ENCODE measurements at regions not wholly inside any gene's neighbourhood (a gene's known extent, or its start where the extent isn't known, plus 50 kb on each side); places are given as distances from the start of the nearest gene placed in this dataset.

GRCh38 chr9:82161876-82162275, 173.3 kb downstream of the SPATA31D1 start:
- no peak for DNase-seq

- no peak for DNase-seq
These were observed 175.6 kb downstream of the SPATA31D1 start for GRCh38 chr9:82164159-82164558.

GRCh38 chr9:82167296-82167695, 178.7 kb downstream of the SPATA31D1 start:
- DNase-seq: no peak

GRCh38 chr9:82168585-82168984, 180.0 kb downstream of the SPATA31D1 start:
- DNase-seq: no peak

- DNase-seq: no peak
These were observed 182.3 kb downstream of the SPATA31D1 start for GRCh38 chr9:82170866-82171265.

- DNase-seq: no peak
These were observed 182.7 kb downstream of the SPATA31D1 start for GRCh38 chr9:82171271-82171670.

- no peak for DNase-seq
These were observed 192.1 kb downstream of the SPATA31D1 start for GRCh38 chr9:82180711-82181110.

GRCh38 chr9:82183181-82183860, 194.7 kb downstream of the SPATA31D1 start:
- no peak for DNase-seq

- no peak for DNase-seq
These were observed 196.0 kb downstream of the SPATA31D1 start for GRCh38 chr9:82184524-82184923.

- DNase-seq: peak; percentile 1
These were observed 200.2 kb downstream of the SPATA31D1 start for GRCh38 chr9:82188817-82189216.

- no peak for DNase-seq
These were observed 202.7 kb downstream of the SPATA31D1 start for GRCh38 chr9:82191082-82191770.

- DNase-seq: no peak
These were observed 203.6 kb downstream of the SPATA31D1 start for GRCh38 chr9:82192211-82192610.

- no peak for DNase-seq
These were observed 208.3 kb downstream of the SPATA31D1 start for GRCh38 chr9:82196622-82197441.

- DNase-seq: no peak
These were observed 212.6 kb downstream of the SPATA31D1 start for GRCh38 chr9:82201196-82201595.

GRCh38 chr9:82202808-82203207, 214.2 kb downstream of the SPATA31D1 start:
- DNase-seq: no peak

GRCh38 chr9:82206490-82206889, 217.9 kb downstream of the SPATA31D1 start:
- DNase-seq: peak; percentile 1

GRCh38 chr9:82206946-82207345, 218.4 kb downstream of the SPATA31D1 start:
- DNase-seq: no peak

- no peak for DNase-seq
These were observed 220.3 kb downstream of the SPATA31D1 start for GRCh38 chr9:82208741-82209450.

- no peak for DNase-seq
These were observed 221.4 kb downstream of the SPATA31D1 start for GRCh38 chr9:82209797-82210470.

- DNase-seq: no peak
These were observed 224.3 kb downstream of the SPATA31D1 start for GRCh38 chr9:82212885-82213284.

GRCh38 chr9:82216435-82216834, 227.9 kb downstream of the SPATA31D1 start:
- DNase-seq: no peak

GRCh38 chr9:82223442-82223841, 234.9 kb downstream of the SPATA31D1 start:
- no peak for DNase-seq

- no peak for DNase-seq
These were observed 242.8 kb downstream of the SPATA31D1 start for GRCh38 chr9:82231411-82231810.

All from NCI-H146 (cell line).